ENCODE measurements at regions not wholly inside any gene's neighbourhood (a gene's known extent, or its start where the extent isn't known, plus 50 kb on each side); places are given as distances from the start of the nearest gene placed in this dataset.

- TF ChIP-seq CTCF (IDR thresholded peaks at IDR 0.05) = no peak
- no peak for TF ChIP-seq EZH2 (IDR thresholded peaks at IDR 0.05; ENCODE audit: borderline replicate concordance, insufficient read depth, low read depth, low read length, poor library complexity, severe bottlenecking)
- Histone ChIP-seq H3K36me3 (replicated peaks in 1 of 2; ENCODE audit: control extremely low read depth in 1 of 2, control insufficient read depth in 1 of 2, extremely low read depth in 1 of 2, insufficient read depth in 2 of 2, low read length in 1 of 2) (no peaks in the 10 kb centered on the region), H2AFZ (ENCODE audit: insufficient read depth, low read depth, low read length, poor library complexity, severe bottlenecking) (no peak overlapping the region), H3K9ac (ENCODE audit: low read length) (no peak overlapping the region), H3K9me3 (ENCODE audit: control extremely low read depth in 1 of 3, control insufficient read depth in 2 of 3, insufficient read depth in 1 of 3, low read length in 2 of 3) (no peaks in the 10 kb centered on the region), H3K27me3 (replicated peaks in 1 of 4; ENCODE audit: control extremely low read depth in 1 of 4, control insufficient read depth in 3 of 4, insufficient read depth in 4 of 4, low read length in 3 of 4) (no peaks in the 10 kb centered on the region), H4K20me1 (ENCODE audit: control insufficient read depth, insufficient read depth, low read length, poor library complexity, severe bottlenecking) (no peaks in the 10 kb centered on the region), H3K4me3 (ENCODE audit: control extremely low read depth in 1 of 5, extremely low read depth in 1 of 5, insufficient read depth in 1 of 5, low read depth in 2 of 5, low read length in 4 of 5) (no peak overlapping the region), H3K4me2 (replicated peaks; ENCODE audit: low read depth, low read length, poor library complexity, severe bottlenecking) (no peak overlapping the region), H3K79me2 (ENCODE audit: control insufficient read depth, insufficient read depth, low read length) (no peaks in the 10 kb centered on the region), H3K27ac (ENCODE audit: low read length in 2 of 2) (no peak overlapping the region), H3K4me1 (ENCODE audit: control insufficient read depth in 2 of 2, insufficient read depth in 2 of 2, low read length in 2 of 2) (no peaks in the 10 kb centered on the region)
- Mint-ChIP-seq H3K27ac (no peak overlapping the region), H3K9me3 (ENCODE audit: insufficient read depth) (no peaks in the 10 kb centered on the region), H3K27me3 (no peaks in the 10 kb centered on the region), H3K4me1 (no peaks in the 10 kb centered on the region), H3K4me3 (no peak overlapping the region)
- 90% methylated on average over 2 of the region's 3 CpGs for WGBS (ENCODE audit: insufficient coverage)
- CTCF ChIA-PET = no interaction called here
- POLR2A ChIA-PET = no interaction called here
- intact Hi-C loops (cut with micrococcal nuclease) = no loop called here
- ATAC-seq (ENCODE audit: low read depth) = no peak
- DNase-seq = no peak
Measured at GRCh38 chr11:27574342-27574741, 67.8 kb upstream of the LIN7C start.

- H2AFZ ChIP-seq (ENCODE audit: insufficient read depth, low read depth, low read length, poor library complexity, severe bottlenecking) = no peak overlapping the region
- POLR2A ChIA-PET = no interaction called here
Measured at GRCh38 chr11:27573024-27573423, 66.5 kb upstream of the LIN7C start.

More at GRCh38 chr11:27573024-27573423, 66.5 kb upstream of the LIN7C start:
- no peak overlapping the region for H3K4me3 ChIP-seq (ENCODE audit: control extremely low read depth in 1 of 5, extremely low read depth in 1 of 5, insufficient read depth in 1 of 5, low read depth in 2 of 5, low read length in 4 of 5)
- no peaks in the 10 kb centered on the region for H3K27me3 ChIP-seq (replicated peaks in 1 of 4; ENCODE audit: control extremely low read depth in 1 of 4, control insufficient read depth in 3 of 4, insufficient read depth in 4 of 4, low read length in 3 of 4)
- intact Hi-C loops (cut with micrococcal nuclease) = no loop called here
- DNase-seq (no peak), ATAC-seq (ENCODE audit: low read depth) (no peak)
- H3K27ac ChIP-seq (ENCODE audit: low read length in 2 of 2) = no peak overlapping the region
- H3K4me2 ChIP-seq (replicated peaks; ENCODE audit: low read depth, low read length, poor library complexity, severe bottlenecking) = no peak overlapping the region
- Mint-ChIP-seq H3K4me1 (no peaks in the 10 kb centered on the region), H3K27me3 (no peaks in the 10 kb centered on the region), H3K9me3 (ENCODE audit: insufficient read depth) (no peaks in the 10 kb centered on the region), H3K4me3 (no peak overlapping the region), H3K27ac (no peak overlapping the region)
- H4K20me1 ChIP-seq (ENCODE audit: control insufficient read depth, insufficient read depth, low read length, poor library complexity, severe bottlenecking) = no peaks in the 10 kb centered on the region
- no peaks in the 10 kb centered on the region for H3K9me3 ChIP-seq (ENCODE audit: control extremely low read depth in 1 of 3, control insufficient read depth in 2 of 3, insufficient read depth in 1 of 3, low read length in 2 of 3)
- H3K36me3 ChIP-seq (replicated peaks in 1 of 2; ENCODE audit: control extremely low read depth in 1 of 2, control insufficient read depth in 1 of 2, extremely low read depth in 1 of 2, insufficient read depth in 2 of 2, low read length in 1 of 2) = no peaks in the 10 kb centered on the region
- CTCF ChIA-PET = no interaction called here
- no peak overlapping the region for H3K9ac ChIP-seq (ENCODE audit: low read length)
- no peak for TF ChIP-seq CTCF (IDR thresholded peaks at IDR 0.05)
- TF ChIP-seq EZH2 (IDR thresholded peaks at IDR 0.05; ENCODE audit: borderline replicate concordance, insufficient read depth, low read depth, low read length, poor library complexity, severe bottlenecking) = no peak
- H3K4me1 ChIP-seq (ENCODE audit: control insufficient read depth in 2 of 2, insufficient read depth in 2 of 2, low read length in 2 of 2) = no peaks in the 10 kb centered on the region
- H3K79me2 ChIP-seq (ENCODE audit: control insufficient read depth, insufficient read depth, low read length) = no peaks in the 10 kb centered on the region

Data from B cell (primary cell).